ENCODE measurements at regions not wholly inside any gene's neighbourhood (a gene's known extent, or its start where the extent isn't known, plus 50 kb on each side); places are given as distances from the start of the nearest gene placed in this dataset.

DNA sequence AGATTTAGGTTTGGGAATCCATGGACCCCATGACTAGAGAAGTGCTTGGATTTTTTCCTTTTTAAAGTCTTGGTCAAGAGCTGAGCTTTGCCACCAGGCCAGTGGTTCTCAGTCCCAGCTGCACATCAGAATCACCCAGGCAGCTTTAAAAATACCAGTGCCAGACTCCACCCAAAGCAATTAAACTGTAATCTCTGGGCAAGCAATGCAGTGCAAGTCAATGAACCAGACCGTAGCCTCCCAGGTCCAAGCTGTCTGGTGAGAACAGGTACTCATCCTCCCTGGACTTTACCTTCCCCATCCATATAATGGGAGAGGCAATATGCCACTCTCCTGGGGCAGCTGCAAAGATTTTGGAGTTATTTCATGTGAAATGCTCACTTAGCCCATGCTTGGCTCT lies 223.1 kb upstream of the CDH5 start:
- intact Hi-C loops (cut with DNase I; ENCODE audit: low total_unique reads), result no loop called here
- no peaks in the 10 kb centered on the region for H3K27me3 ChIP-seq
- H3K36me3 ChIP-seq, result no peaks in the 10 kb centered on the region
- no peak overlapping the region for H3K27ac ChIP-seq
- DNase-seq, result no peak
- H3K4me1 ChIP-seq, result no peaks in the 10 kb centered on the region
- TF ChIP-seq POLR2A (IDR thresholded peaks at IDR 0.05), result no peak
- TF ChIP-seq, protein P1, sequence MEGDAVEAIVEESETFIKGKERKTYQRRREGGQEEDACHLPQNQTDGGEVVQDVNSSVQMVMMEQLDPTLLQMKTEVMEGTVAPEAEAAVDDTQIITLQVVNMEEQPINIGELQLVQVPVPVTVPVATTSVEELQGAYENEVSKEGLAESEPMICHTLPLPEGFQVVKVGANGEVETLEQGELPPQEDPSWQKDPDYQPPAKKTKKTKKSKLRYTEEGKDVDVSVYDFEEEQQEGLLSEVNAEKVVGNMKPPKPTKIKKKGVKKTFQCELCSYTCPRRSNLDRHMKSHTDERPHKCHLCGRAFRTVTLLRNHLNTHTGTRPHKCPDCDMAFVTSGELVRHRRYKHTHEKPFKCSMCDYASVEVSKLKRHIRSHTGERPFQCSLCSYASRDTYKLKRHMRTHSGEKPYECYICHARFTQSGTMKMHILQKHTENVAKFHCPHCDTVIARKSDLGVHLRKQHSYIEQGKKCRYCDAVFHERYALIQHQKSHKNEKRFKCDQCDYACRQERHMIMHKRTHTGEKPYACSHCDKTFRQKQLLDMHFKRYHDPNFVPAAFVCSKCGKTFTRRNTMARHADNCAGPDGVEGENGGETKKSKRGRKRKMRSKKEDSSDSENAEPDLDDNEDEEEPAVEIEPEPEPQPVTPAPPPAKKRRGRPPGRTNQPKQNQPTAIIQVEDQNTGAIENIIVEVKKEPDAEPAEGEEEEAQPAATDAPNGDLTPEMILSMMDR (IDR thresholded peaks at IDR 0.05), result no peak
- H3K4me3 ChIP-seq, result no peak overlapping the region
- no peaks in the 10 kb centered on the region for H3K9me3 ChIP-seq

DNA sequence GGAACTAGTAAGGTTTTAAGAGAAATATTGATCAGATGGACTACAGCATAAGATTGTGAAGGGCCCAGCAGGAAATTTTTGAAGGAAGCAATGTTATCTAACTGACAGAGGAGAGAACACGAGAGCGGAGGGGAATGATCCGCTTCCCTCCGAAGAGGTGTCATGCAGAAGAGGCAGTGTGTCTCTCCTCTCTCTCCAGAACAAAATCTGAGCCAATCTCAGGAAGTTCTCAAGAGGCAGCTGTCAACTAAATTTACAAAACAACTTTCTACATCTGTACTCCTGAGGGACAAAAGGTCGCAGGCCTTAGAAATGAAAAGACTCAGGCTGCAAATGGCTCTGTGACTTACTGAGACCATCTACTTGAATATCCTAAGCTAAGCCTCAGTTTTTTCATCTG lies 224.6 kb upstream of the CDH5 start:
- Histone ChIP-seq H3K36me3 (no peaks in the 10 kb centered on the region), H3K4me3 (no peak overlapping the region), H3K27ac (no peak overlapping the region), H3K9me3 (no peaks in the 10 kb centered on the region), H3K4me1 (no peaks in the 10 kb centered on the region), H3K27me3 (no peaks in the 10 kb centered on the region)
- intact Hi-C loops (cut with DNase I; ENCODE audit: low total_unique reads), result no loop called here
- TF ChIP-seq, protein P1 (IDR thresholded peaks at IDR 0.05), result no peak
- no peak for TF ChIP-seq POLR2A (IDR thresholded peaks at IDR 0.05)
- no peak for DNase-seq

DNA sequence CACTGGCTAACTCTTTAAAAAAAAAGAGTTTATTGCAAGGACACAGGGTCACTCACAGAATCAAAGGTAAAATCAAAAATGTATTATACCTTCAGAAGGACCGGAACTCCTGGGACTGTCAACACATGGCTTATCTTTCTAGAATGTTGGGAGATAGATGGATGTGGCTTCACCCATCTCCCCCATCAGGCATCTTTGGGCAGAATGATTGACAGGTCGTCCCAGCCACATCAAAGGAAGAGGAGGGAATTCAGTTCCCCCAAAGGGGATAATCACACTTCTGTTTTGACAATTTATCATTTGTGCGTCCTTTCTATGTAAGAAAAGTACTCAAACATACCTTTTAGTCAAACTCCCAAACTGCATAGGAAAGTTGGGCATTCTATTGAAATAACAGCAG lies 228.6 kb upstream of the CDH5 start:
- H3K27ac ChIP-seq, result no peak overlapping the region
- no peaks in the 10 kb centered on the region for H3K36me3 ChIP-seq
- H3K4me1 ChIP-seq, result no peaks in the 10 kb centered on the region
- no peaks in the 10 kb centered on the region for H3K9me3 ChIP-seq
- TF ChIP-seq POLR2A (IDR thresholded peaks at IDR 0.05), result no peak
- TF ChIP-seq, protein P1 (IDR thresholded peaks at IDR 0.05), result no peak
- no peak for DNase-seq
- no peaks in the 10 kb centered on the region for H3K27me3 ChIP-seq
- H3K4me3 ChIP-seq, result no peak overlapping the region
- intact Hi-C loops (cut with DNase I; ENCODE audit: low total_unique reads), result no loop called here

DNA sequence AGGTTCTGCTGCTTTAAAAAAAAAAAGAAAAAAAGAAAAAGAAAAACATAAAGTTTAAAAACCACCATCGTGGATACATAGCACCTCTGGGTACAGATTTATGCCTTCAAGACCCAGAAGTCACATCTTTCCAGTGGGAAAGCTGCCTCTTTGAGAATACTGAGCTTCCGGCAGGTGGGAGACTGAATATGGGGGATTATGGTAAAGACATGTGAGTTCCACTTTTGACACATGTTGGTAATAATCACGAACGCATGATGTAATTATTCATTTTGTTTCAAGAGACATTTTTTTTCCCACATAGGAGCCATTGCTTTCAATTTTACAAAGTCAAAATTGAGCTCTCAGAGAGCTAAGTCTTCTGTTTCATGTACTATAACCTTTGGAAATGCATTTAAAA lies 229.7 kb upstream of the CDH5 start:
- no peak overlapping the region for H3K27ac ChIP-seq
- DNase-seq, result no peak
- H3K4me1 ChIP-seq, result no peaks in the 10 kb centered on the region
- intact Hi-C loops (cut with DNase I; ENCODE audit: low total_unique reads), result no loop called here
- TF ChIP-seq POLR2A (IDR thresholded peaks at IDR 0.05), result no peak
- no peaks in the 10 kb centered on the region for H3K9me3 ChIP-seq
- no peak overlapping the region for H3K4me3 ChIP-seq
- no peaks in the 10 kb centered on the region for H3K27me3 ChIP-seq
- no peaks in the 10 kb centered on the region for H3K36me3 ChIP-seq

DNA sequence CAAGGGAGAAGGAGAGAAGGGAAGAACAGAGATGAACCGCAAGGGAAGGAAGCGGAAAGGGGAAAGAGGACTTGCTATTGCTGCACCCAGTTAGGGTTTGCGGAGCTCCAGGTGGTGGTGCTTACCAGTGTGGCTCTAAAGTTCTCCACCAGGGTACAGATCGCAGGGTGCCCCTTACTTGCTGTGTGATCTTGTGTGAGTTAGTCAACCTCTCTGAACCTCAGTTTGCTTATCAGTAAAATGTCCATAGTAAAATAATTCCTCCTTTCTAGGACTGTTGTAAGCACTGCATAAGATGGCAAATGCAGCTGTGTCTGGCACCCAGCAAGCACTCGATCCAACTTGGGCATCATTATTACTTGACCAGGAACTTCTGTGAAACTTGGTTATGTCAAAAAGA lies 230.7 kb upstream of the CDH5 start:
- no peaks in the 10 kb centered on the region for H3K36me3 ChIP-seq
- no peak overlapping the region for H3K4me3 ChIP-seq
- no peaks in the 10 kb centered on the region for H3K4me1 ChIP-seq
- no peaks in the 10 kb centered on the region for H3K9me3 ChIP-seq
- H3K27me3 ChIP-seq, result no peaks in the 10 kb centered on the region
- intact Hi-C loops (cut with DNase I; ENCODE audit: low total_unique reads), result no loop called here
- no peak overlapping the region for H3K27ac ChIP-seq
- TF ChIP-seq POLR2A (IDR thresholded peaks at IDR 0.05), result no peak
- TF ChIP-seq, protein P1 (IDR thresholded peaks at IDR 0.05), result no peak
- DNase-seq, result no peak

DNA sequence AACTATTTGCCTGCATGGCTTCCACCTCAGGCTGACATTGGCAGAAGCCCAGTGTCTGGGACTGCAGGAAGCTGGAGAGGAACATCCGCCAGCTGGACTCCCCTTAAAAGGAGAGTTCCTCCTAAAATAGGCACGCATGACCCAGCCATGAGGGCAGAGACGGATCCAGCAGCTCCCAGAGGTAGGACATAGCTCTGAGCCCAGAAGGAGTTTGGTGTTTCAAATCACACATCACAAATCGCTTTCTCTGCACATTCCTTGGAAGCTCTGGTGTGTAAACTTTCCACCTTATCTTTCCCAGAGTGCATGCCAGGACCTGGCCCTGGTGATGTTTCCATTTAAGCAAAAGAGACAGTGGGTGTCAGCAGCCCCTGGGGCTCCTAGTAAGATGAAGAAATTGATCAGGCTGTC lies 231.1 kb upstream of the CDH5 start:
- intact Hi-C loops (cut with DNase I; ENCODE audit: low total_unique reads), result no loop called here
- Histone ChIP-seq H3K4me1 (no peaks in the 10 kb centered on the region), H3K4me3 (no peak overlapping the region), H3K9me3 (no peaks in the 10 kb centered on the region), H3K27ac (no peak overlapping the region), H3K27me3 (no peaks in the 10 kb centered on the region), H3K36me3 (no peaks in the 10 kb centered on the region)
- peak; percentile 27 to 33 for DNase-seq
- TF ChIP-seq POLR2A (IDR thresholded peaks at IDR 0.05), result no peak
- TF ChIP-seq, protein P1 (IDR thresholded peaks at IDR 0.05), result no peak

All from uterus (tissue), 3 donors.